GM12865 (cell line): ENCODE measurements at regions not wholly inside any gene's neighbourhood (a gene's known extent, or its start where the extent isn't known, plus 50 kb on each side); places are given as distances from the start of the nearest gene placed in this dataset.

Source experiments
- DNase-seq: peaks from one replicate; pipeline ENCODE4 v3.0.0; 2010; ENCODE audit warnings: low read depth
- H3K4me3 ChIP-seq: 2 replicates; pipeline ENCODE4 v1.5.1; 2011; ENCODE audit warnings: mild to moderate bottlenecking, low read depth, low read length, control low read depth
- CTCF ChIP-seq: IDR thresholded peaks from 2 replicates; pipeline ENCODE4 v1.5.1; 2011; ENCODE audit warnings: low read length, control low read depth, low read depth, inconsistent platforms; ENCODE audit not compliant: insufficient read depth; ENCODE audit errors: missing control alignments

GRCh38 chr7:95693551-95694333, 78.6 kb upstream of the DYNC1I1 start:
- no peak for DNase-seq
- no peak for TF ChIP-seq CTCF
- no peak overlapping the region for H3K4me3 ChIP-seq

GRCh38 chr7:95691464-95691863, 80.9 kb upstream of the DYNC1I1 start:
- no peak for DNase-seq
- no peak for TF ChIP-seq CTCF
- H3K4me3 ChIP-seq: no peak overlapping the region

- no peak overlapping the region for H3K4me3 ChIP-seq
- peak; percentile 54 for DNase-seq
- peak; percentile 29 for TF ChIP-seq CTCF
Measured at GRCh38 chr7:95690367-95690947, 81.9 kb upstream of the DYNC1I1 start.

GRCh38 chr7:95688931-95689495, 83.3 kb upstream of the DYNC1I1 start:
- DNase-seq: no peak
- no peak overlapping the region for H3K4me3 ChIP-seq
- no peak for TF ChIP-seq CTCF

GRCh38 chr7:95687759-95688343, 84.5 kb upstream of the DYNC1I1 start:
- no peak overlapping the region for H3K4me3 ChIP-seq
- DNase-seq: peak; percentile 15
- peak; percentile 8 for TF ChIP-seq CTCF

GRCh38 chr7:95686109-95686508, 86.2 kb upstream of the DYNC1I1 start:
- H3K4me3 ChIP-seq: no peak overlapping the region
- peak; percentile 11 for TF ChIP-seq CTCF
- peak; percentile 43 for DNase-seq
